ENCODE measurements at regions not wholly inside any gene's neighbourhood (a gene's known extent, or its start where the extent isn't known, plus 50 kb on each side); places are given as distances from the start of the nearest gene placed in this dataset.
A peak's percentile ranks its signal among the peaks of the same experiment; 100 is the strongest.

DNA sequence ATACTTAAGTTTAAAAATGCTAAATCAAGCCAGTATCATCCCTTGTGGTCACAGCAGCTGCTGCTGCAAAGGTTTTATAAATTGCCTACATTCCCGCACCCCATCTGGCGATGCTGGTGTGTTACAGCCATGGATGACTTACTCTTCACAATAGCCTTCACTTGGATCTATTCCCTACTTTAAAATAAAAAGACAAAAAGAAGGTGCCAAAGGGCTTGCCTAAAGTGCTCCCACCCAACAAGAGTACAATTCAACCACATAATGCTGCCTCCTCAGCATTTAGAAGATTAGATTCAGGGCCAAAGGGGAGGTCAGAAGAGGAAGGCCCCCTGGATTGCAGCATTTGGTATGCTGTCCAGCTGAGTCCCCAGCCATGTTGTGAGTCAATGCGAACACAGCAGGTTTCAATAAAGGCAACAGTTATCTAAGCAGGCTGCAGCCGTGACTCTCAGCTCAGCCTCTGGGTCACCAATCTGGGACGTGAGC, 176.1 kb downstream of the DAD1 start:
- no peak for DNase-seq

GRCh38 chr14:22411398-22412055, 177.5 kb downstream of the DAD1 start:
- no peak for DNase-seq

- no peak for DNase-seq
Measured at GRCh38 chr14:22410497-22410896, 178.5 kb downstream of the DAD1 start.

DNA sequence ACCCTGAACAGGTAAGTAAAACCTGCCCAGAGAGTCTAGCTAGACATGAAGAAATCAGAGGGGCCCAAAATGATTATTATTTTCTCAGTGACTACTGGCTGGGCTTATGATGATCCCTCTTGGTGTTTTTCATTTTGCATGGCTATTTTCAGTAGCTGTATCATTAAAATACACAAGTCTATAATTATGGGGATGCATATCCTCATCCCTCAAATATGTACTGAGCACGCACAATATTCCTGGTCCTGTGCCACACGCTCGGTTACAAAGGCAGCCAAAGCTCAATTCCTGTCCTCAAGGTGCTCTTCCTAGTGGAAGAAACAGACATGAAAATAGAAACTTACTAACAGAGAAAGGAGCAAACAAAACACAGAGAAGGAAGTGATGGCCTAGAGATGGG, 180.0 kb downstream of the DAD1 start:
- no peak for DNase-seq

DNA sequence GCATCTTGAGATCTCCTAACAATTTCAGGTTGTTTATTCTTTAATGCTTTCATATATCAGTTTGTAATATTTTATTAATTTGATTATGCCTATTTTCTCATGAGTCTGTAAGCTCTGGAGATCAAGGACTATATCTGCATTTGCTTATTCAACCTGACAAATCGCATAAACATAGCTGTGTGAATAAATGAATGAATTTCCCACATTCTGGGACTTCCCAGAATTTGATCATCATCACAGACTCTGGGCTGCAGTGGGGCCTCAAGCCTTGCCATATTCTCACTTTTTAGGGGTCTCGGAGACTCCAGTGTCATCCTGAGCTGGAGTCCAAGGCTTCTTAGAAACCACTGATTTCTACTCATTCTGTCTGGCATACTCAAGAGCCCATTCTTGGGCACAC, 180.5 kb downstream of the DAD1 start:
- no peak for DNase-seq

DNA sequence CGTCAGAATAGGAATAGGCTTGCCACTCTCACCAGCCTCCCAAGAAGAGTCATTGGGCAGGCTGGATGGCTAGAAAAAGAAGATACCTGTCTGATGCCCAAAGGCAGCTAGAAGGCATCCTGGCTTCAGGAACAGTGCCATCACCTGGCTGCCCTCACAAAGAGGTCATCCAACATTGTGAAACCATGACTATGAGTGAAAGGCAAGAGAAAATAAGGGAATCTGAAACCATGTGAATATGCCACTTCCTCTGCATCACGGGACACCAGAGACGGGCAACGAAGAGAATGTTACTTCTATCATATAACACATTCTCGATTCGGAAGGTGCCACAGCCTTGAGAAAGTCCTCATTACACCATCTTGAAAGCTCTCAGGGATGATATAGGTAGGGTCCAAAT, 182.0 kb downstream of the DAD1 start:
- no peak for DNase-seq

DNA sequence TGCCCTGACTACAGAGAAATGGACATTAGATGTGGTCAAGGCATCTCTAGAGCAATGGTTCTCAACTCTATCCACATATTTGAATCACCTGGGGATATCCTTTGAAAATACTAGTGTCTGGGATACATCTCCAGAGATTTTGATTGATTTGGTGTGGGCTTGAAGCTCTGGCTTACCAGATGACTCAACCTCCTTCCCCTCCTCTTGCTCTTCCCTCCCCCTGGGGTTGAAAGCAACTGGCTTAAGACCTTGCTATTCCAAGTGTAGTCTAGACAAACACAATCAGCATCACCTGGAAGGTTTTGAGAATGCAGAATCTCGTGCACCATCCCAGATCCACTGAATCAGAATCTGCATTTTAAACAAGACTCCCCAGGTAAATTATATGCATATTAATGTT, 183.8 kb downstream of the DAD1 start:
- DNase-seq = no peak

GRCh38 chr14:22403296-22403695, 185.7 kb downstream of the DAD1 start:
- DNase-seq = no peak

DNA sequence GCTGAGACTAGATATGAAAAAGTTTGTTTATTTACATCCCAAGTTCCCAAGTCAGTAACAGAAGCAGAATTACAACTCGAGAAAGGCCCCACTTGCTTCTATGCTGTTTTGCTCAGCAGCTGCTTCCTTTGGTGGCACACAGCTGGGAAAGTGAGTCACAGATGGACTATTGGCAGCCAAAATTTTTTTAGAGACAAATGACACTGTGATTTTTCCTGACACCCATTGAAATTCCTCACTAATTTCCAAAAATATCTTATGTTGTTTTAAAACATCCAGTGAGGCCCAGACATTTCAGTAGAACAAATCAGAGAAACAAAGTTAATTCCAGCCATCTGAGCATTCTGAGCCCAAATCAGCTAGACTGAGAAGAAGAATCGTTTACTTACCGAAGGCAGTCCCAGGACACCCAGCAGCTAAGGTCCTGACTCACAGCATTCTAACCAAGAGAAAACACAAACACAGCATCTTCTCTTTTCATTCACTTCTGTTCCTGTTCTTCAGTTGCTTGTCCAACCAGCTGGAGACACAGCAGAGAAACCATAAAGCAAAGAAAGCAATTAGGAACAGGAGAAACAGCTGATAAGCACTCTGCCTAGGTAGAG, 188.3 kb downstream of the DAD1 start:
- no peak for DNase-seq

- DNase-seq = no peak
Measured at GRCh38 chr14:22399776-22400175, 189.2 kb downstream of the DAD1 start.

- no peak for DNase-seq
Measured at GRCh38 chr14:22397221-22397737, 191.7 kb downstream of the DAD1 start.

GRCh38 chr14:22395803-22396202, 193.2 kb downstream of the DAD1 start:
- no peak for DNase-seq

GRCh38 chr14:22394616-22395015, 194.4 kb downstream of the DAD1 start:
- no peak for DNase-seq

GRCh38 chr14:22393796-22394195, 195.2 kb downstream of the DAD1 start:
- DNase-seq = no peak

DNA sequence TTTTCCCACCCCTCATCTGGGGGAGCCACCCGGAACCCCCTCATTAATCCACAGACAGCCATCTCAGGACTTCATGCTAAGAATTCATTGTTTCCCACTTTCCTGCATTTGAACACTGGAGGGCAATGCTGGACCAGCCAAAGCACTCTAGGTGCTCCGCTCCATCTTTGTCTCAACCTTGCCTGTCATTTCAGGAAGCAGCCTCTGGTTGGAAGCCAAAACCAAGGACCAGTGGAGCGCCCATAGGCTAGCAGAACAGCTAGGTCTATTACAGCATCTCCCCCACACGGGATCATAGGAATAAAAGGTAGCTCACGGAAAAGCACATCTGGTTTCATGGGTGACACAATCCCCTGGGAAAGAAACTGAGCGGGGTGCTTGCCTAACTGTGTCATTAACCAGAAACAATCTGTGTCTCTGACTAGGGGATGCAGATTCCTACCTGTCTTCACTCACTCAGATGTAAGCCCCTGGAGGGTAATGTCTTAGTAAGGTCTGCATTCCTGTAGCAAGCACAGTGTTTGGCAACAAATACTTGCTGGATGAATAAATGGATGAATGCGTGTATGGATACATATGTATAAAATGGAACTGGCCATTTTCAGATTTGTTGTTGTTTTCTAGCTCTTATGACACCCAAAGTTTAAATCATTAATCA, 197.0 kb downstream of the DAD1 start:
- peak; percentile 78 to 79 for DNase-seq

- no peak for DNase-seq
Measured at GRCh38 chr14:22390824-22391461, 198.1 kb downstream of the DAD1 start.

GRCh38 chr14:22390195-22390594, 198.8 kb downstream of the DAD1 start:
- no peak for DNase-seq

GRCh38 chr14:22388669-22389595, 200.1 kb downstream of the DAD1 start:
- DNase-seq = no peak

GRCh38 chr14:22387776-22388241, 201.2 kb downstream of the DAD1 start:
- no peak for DNase-seq

DNA sequence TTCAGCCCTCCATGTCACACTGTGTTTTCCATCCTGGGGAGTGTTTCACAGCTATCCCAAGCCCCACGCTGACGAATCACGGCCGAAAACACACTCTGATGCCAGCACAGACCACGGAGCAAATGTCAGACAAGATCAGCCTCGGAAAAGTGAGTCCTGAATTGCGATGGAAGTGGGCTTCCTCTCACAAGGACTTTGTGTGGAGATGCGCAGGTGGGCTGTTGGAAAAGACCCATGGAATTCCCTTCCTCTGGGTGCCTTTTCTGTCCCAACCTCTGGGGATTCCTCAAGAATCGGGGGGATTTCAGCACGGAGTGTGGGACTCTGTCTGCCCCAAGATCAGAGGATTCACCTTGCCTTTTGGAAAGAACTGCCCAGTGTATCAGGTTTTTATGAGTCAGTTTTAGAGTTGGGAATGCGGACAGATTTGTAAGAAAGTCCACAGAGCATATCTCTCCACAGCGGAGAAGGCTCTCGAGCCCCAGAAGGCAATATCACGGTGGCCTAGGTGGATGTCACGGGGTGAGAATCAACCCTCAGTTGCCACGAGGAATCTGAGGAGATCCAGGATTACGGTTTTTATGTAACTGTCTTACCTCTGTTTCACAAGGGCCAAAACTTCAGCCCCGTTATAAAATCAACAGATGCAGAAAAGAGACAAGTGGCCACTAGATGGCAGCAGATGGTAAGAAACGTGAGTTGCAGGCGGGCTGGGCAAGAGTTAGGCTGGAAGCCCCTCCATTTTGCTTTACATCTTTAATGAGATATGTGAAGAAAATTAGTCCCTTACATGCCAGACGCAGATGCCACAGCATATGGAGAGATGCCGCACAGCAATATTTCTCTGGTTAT, 201.9 kb downstream of the DAD1 start:
- DNase-seq = peak; percentile 69 to 84

- DNase-seq = no peak
Measured at GRCh38 chr14:22384974-22385526, 204.0 kb downstream of the DAD1 start.
